Colonic mucosa (tissue), 4 donors: ENCODE measurements at regions not wholly inside any gene's neighbourhood (a gene's known extent, or its start where the extent isn't known, plus 50 kb on each side); places are given as distances from the start of the nearest gene placed in this dataset.

Source experiments
- DNase-seq: peaks from one replicate; pipeline ENCODE4 v3.0.0-alpha.2; 2020
- H3K27ac ChIP-seq: fragments of 200-600 bp; one replicate; pipeline ENCODE4 v1.8.0; 2021
- H3K27me3 ChIP-seq: fragments of 200-600 bp; one replicate; pipeline ENCODE4 v1.8.0; 2021
- H3K36me3 ChIP-seq: fragments of 200-600 bp; one replicate; pipeline ENCODE4 v1.8.0; 2021
- H3K4me1 ChIP-seq: fragments of 200-600 bp; one replicate; pipeline ENCODE4 v1.8.0; 2021; ENCODE audit warnings: mild to moderate bottlenecking
- H3K4me3 ChIP-seq: fragments of 200-600 bp; one replicate; pipeline ENCODE4 v1.8.0; 2021
- H3K9ac ChIP-seq, 2 donors: one replicate each; pipeline ENCODE4 v1.7.0; 2013; ENCODE audit warnings: control low read depth in 2 of 2, low read depth in 2 of 2, low read length in 2 of 2
- H3K9me3 ChIP-seq: fragments of 200-600 bp; one replicate; pipeline ENCODE4 v1.8.0; 2021
- intact Hi-C: fragments of 100-400 bp; cut with DNase I; formaldehyde crosslinking; loops from one replicate; pipeline ENCODE4 v1.14.1; 2022
- TF ChIP-seq, protein P1 (sequence below): fragments of 200-600 bp; IDR thresholded peaks from one replicate; pipeline ENCODE4 v1.8.0; 2022; ENCODE audit warnings: antibody characterized with exemption, mild to moderate bottlenecking
- donor health status: healthy.
- donor health status: DM: no; HTN: no; CAD: no.
- donor health status: DM: no; HTN: no; CAD: no.

GRCh38 chr5:40071870-40072269 lies 607.8 kb upstream of the PTGER4 start:
- no peak for DNase-seq
- Histone ChIP-seq H3K27ac (no peak overlapping the region), H3K9me3 (no peaks in the 10 kb centered on the region), H3K27me3 (no peaks in the 10 kb centered on the region), H3K9ac (no peak overlapping the region), H3K36me3 (no peaks in the 10 kb centered on the region), H3K4me3 (no peak overlapping the region), H3K4me1 (no peaks in the 10 kb centered on the region)
- TF ChIP-seq, protein P1, sequence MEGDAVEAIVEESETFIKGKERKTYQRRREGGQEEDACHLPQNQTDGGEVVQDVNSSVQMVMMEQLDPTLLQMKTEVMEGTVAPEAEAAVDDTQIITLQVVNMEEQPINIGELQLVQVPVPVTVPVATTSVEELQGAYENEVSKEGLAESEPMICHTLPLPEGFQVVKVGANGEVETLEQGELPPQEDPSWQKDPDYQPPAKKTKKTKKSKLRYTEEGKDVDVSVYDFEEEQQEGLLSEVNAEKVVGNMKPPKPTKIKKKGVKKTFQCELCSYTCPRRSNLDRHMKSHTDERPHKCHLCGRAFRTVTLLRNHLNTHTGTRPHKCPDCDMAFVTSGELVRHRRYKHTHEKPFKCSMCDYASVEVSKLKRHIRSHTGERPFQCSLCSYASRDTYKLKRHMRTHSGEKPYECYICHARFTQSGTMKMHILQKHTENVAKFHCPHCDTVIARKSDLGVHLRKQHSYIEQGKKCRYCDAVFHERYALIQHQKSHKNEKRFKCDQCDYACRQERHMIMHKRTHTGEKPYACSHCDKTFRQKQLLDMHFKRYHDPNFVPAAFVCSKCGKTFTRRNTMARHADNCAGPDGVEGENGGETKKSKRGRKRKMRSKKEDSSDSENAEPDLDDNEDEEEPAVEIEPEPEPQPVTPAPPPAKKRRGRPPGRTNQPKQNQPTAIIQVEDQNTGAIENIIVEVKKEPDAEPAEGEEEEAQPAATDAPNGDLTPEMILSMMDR, result no peak
- intact Hi-C loops, result no loop called here

DNA sequence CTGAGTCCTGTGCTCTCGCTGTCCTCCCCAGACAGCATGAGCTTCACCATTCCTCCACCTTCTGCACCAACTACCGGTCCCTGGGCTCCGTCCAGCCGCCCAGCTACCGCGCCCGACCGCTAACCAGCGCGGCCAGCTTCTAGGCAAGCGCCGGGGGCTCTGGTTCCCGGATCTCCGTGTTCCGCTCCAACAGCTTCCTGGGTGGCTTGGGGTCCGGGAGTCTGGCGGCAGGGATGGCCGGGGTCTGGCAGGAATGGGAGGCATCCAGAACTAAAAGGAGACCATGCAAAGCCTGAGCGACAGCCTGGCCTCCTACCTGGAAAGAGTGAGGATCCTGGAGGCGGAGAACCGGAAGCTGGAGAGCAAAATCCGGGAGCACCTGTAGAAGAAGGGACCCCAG lies 613.1 kb upstream of the PTGER4 start:
- no peak for DNase-seq
- Histone ChIP-seq H3K27me3 (no peaks in the 10 kb centered on the region), H3K9ac (no peak overlapping the region), H3K27ac (no peak overlapping the region), H3K4me3 (no peak overlapping the region), H3K4me1 (no peaks in the 10 kb centered on the region), H3K36me3 (no peaks in the 10 kb centered on the region), H3K9me3 (no peaks in the 10 kb centered on the region)
- TF ChIP-seq, protein P1, result no peak
- intact Hi-C loops, result no loop called here

- intact Hi-C loops, result no loop called here
- peak; percentile 56 for DNase-seq
Measured at GRCh38 chr5:40052808-40053207, 626.9 kb upstream of the PTGER4 start.

DNA sequence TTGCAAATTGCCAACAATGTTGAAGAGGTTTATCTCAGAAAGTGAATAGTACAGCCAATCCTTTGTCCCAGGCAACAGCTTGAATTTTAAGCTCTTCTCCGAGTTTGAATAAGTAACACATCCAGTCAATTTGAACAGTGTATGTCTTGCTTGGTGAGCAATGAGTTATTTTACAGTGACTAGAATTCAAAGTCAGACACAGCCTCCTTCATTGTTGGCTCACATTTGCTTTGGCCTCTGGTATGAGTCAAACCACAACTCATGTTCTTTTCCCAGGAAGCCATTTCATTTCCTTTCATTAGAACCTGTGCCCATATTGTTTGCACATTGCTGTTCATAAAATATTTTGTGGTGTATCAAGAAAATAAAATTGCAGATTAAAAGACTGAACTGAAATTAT lies 622.0 kb upstream of the DAB2 start:
- Histone ChIP-seq H3K4me1 (no peaks in the 10 kb centered on the region), H3K4me3 (no peak overlapping the region), H3K36me3 (no peaks in the 10 kb centered on the region), H3K27me3 (no peaks in the 10 kb centered on the region), H3K27ac (no peak overlapping the region), H3K9ac (no peak overlapping the region), H3K9me3 (no peaks in the 10 kb centered on the region)
- DNase-seq, result no peak
- intact Hi-C loops, result no loop called here
- TF ChIP-seq, protein P1, result no peak

More at GRCh38 chr5:40052808-40053207, 626.9 kb upstream of the PTGER4 start:
- Histone ChIP-seq H3K36me3 (no peaks in the 10 kb centered on the region), H3K4me1 (no peaks in the 10 kb centered on the region), H3K9me3 (no peaks in the 10 kb centered on the region), H3K27ac (no peak overlapping the region), H3K9ac (no peak overlapping the region), H3K27me3 (no peaks in the 10 kb centered on the region), H3K4me3 (no peak overlapping the region)
- TF ChIP-seq, protein P1, result no peak

DNA sequence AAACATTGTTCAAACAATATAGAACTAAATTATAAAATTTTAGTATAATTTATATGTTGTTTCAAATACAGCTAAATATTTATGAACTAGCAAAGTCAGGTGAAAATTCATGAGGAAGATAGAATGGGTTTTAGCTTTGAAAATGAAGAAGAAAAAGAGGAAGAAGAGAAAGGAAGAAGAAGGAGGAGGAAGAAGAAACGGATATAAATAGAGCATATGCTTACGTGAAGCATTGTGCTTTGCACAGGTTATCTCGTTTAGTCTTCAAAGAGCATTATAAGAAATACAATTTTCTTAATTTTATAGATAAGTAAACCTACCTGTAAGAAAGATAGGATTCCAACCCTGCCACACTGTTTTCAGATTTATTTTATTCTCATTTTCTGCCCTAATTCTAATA lies 620.6 kb upstream of the DAB2 start:
- DNase-seq, result no peak

More for the DNA sequence above, 620.6 kb upstream of the DAB2 start:
- Histone ChIP-seq H3K4me1 (no peaks in the 10 kb centered on the region), H3K36me3 (no peaks in the 10 kb centered on the region), H3K9ac (no peak overlapping the region), H3K9me3 (no peaks in the 10 kb centered on the region), H3K27me3 (no peaks in the 10 kb centered on the region), H3K27ac (no peak overlapping the region), H3K4me3 (no peak overlapping the region)
- intact Hi-C loops, result no loop called here
- TF ChIP-seq, protein P1, result no peak
